ENCODE measurements at regions not wholly inside any gene's neighbourhood (a gene's known extent, or its start where the extent isn't known, plus 50 kb on each side); places are given as distances from the start of the nearest gene placed in this dataset.

- TF ChIP-seq, protein P1, sequence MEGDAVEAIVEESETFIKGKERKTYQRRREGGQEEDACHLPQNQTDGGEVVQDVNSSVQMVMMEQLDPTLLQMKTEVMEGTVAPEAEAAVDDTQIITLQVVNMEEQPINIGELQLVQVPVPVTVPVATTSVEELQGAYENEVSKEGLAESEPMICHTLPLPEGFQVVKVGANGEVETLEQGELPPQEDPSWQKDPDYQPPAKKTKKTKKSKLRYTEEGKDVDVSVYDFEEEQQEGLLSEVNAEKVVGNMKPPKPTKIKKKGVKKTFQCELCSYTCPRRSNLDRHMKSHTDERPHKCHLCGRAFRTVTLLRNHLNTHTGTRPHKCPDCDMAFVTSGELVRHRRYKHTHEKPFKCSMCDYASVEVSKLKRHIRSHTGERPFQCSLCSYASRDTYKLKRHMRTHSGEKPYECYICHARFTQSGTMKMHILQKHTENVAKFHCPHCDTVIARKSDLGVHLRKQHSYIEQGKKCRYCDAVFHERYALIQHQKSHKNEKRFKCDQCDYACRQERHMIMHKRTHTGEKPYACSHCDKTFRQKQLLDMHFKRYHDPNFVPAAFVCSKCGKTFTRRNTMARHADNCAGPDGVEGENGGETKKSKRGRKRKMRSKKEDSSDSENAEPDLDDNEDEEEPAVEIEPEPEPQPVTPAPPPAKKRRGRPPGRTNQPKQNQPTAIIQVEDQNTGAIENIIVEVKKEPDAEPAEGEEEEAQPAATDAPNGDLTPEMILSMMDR (IDR thresholded peaks at IDR 0.05; ENCODE audit: low read depth, low read length, missing input control), result no peak
- TF ChIP-seq JUND (IDR thresholded peaks at IDR 0.05), result no peak
Observed at GRCh38 chr7:136677471-136678365, 190.7 kb upstream of the CHRM2 start.

Measured in liver (tissue), 3 donors.